ENCODE measurements at regions not wholly inside any gene's neighbourhood (a gene's known extent, or its start where the extent isn't known, plus 50 kb on each side); places are given as distances from the start of the nearest gene placed in this dataset.

- no peak overlapping the region for H3K4me3 ChIP-seq
- DNase-seq (ENCODE audit: low read depth in 1 of 2, low spot score in 1 of 2) = no peak
Observed at GRCh38 chr3:34013818-34014570, 215.6 kb downstream of the PDCD6IP start.

GRCh38 chr3:34015204-34016142, 217.0 kb downstream of the PDCD6IP start:
- Histone ChIP-seq H3K27me3 (no peaks in the 10 kb centered on the region), H3K4me3 (no peak overlapping the region), H3K36me3 (no peaks in the 10 kb centered on the region), H3K9me3 (ENCODE audit: low read depth) (no peaks in the 10 kb centered on the region), H3K27ac (no peak overlapping the region), H3K4me1 (ENCODE audit: low read depth) (no peaks in the 10 kb centered on the region)
- peak; percentile 21 to 29 for DNase-seq (ENCODE audit: low read depth in 1 of 2, low spot score in 1 of 2)
- TF ChIP-seq CTCF (IDR thresholded peaks at IDR 0.05; ENCODE audit: low read depth, low read length) = peak; percentile 39

More at GRCh38 chr3:34013818-34014570, 215.6 kb downstream of the PDCD6IP start:
- TF ChIP-seq CTCF (IDR thresholded peaks at IDR 0.05; ENCODE audit: low read depth, low read length) = no peak
- Histone ChIP-seq H3K36me3 (no peaks in the 10 kb centered on the region), H3K27me3 (no peaks in the 10 kb centered on the region), H3K4me1 (ENCODE audit: low read depth) (no peaks in the 10 kb centered on the region), H3K9me3 (ENCODE audit: low read depth) (no peaks in the 10 kb centered on the region), H3K27ac (no peak overlapping the region)

- no peak for DNase-seq (ENCODE audit: low read depth in 1 of 2, low spot score in 1 of 2)
- no peak overlapping the region for H3K27ac ChIP-seq
- no peaks in the 10 kb centered on the region for H3K27me3 ChIP-seq
- no peaks in the 10 kb centered on the region for H3K9me3 ChIP-seq (ENCODE audit: low read depth)
- H3K36me3 ChIP-seq = no peaks in the 10 kb centered on the region
- no peak for TF ChIP-seq CTCF (IDR thresholded peaks at IDR 0.05; ENCODE audit: low read depth, low read length)
- no peak overlapping the region for H3K4me3 ChIP-seq
- H3K4me1 ChIP-seq (ENCODE audit: low read depth) = no peaks in the 10 kb centered on the region
Observed at GRCh38 chr3:34016925-34017587, 218.6 kb downstream of the PDCD6IP start.

GRCh38 chr3:34017757-34018156, 219.3 kb downstream of the PDCD6IP start:
- no peak overlapping the region for H3K4me3 ChIP-seq
- no peaks in the 10 kb centered on the region for H3K27me3 ChIP-seq
- H3K9me3 ChIP-seq (ENCODE audit: low read depth) = no peaks in the 10 kb centered on the region
- no peak for TF ChIP-seq CTCF (IDR thresholded peaks at IDR 0.05; ENCODE audit: low read depth, low read length)
- no peak for DNase-seq (ENCODE audit: low read depth in 1 of 2, low spot score in 1 of 2)
- no peak overlapping the region for H3K27ac ChIP-seq
- no peaks in the 10 kb centered on the region for H3K4me1 ChIP-seq (ENCODE audit: low read depth)
- H3K36me3 ChIP-seq = no peaks in the 10 kb centered on the region

- no peak overlapping the region for H3K27ac ChIP-seq
- H3K4me3 ChIP-seq = no peak overlapping the region
- H3K9me3 ChIP-seq (ENCODE audit: low read depth) = no peaks in the 10 kb centered on the region
- no peak for TF ChIP-seq CTCF (IDR thresholded peaks at IDR 0.05; ENCODE audit: low read depth, low read length)
- no peaks in the 10 kb centered on the region for H3K27me3 ChIP-seq
- DNase-seq (ENCODE audit: low read depth in 1 of 2, low spot score in 1 of 2) = no peak
- no peaks in the 10 kb centered on the region for H3K4me1 ChIP-seq (ENCODE audit: low read depth)
- no peaks in the 10 kb centered on the region for H3K36me3 ChIP-seq
Observed at GRCh38 chr3:34019158-34019557, 220.7 kb downstream of the PDCD6IP start.

Measured in cardiac muscle cell (in vitro differentiated cells and primary cell).